GM19035 (cell line): ENCODE measurements at regions not wholly inside any gene's neighbourhood (a gene's known extent, or its start where the extent isn't known, plus 50 kb on each side); places are given as distances from the start of the nearest gene placed in this dataset.

Experiments used
- ATAC-seq: cut with Tn5 transposase; IDR thresholded peaks from one replicate; pipeline ENCODE4 v1.9.1; 2021; ENCODE audit not compliant: unreplicated experiment

DNA sequence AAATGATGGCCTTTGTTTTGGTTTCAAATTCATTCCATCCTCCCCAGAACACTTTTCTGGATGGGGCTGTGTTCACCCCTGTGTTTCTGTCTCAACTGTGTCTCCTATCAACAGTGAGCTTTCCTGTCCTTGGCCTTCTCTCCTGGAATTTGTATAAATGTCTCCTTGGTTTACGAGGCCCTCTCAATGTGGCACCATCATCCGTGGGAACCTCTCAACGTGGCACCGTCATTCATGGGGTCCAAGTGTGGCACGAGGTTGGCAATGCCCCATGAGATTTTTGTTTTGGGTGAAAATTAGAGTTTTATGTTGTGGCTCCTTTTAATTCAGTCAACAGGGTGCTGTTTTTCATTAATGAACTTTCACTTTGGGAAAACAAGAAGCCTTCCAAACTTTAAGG lies 280.7 kb upstream of the SALL3 start:
- ATAC-seq, result no peak

GRCh38 chr18:78699499-78699898 lies 280.1 kb upstream of the SALL3 start:
- ATAC-seq, result no peak

DNA sequence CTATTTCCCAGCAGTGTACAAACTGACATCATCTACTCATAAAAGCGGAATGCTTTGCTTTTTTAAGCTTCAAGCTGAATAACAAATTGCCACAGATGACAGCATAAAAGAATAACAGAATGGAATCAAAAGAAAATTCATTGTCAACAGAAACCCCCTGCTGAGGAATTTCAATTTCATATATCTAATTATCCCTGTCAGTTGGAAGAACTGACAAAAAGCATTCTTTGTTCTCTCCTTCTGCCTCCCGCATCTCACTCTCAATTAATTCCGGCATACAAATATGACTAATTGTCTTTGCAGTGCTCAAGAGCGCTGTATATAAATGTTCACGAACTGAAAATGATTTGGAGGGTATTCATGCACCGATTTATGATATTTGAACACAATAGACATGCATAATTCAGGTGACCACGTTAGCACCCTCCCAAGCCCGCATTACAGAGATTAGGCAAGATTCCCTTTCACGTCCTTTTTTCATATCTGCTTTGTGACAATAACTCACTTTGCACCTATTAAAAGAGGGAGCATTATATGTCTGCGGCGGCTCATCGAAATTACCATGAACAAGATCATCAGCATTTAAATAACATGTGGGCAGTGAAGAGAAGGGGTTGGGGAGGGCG lies 277.7 kb upstream of the SALL3 start:
- ATAC-seq, result no peak

DNA sequence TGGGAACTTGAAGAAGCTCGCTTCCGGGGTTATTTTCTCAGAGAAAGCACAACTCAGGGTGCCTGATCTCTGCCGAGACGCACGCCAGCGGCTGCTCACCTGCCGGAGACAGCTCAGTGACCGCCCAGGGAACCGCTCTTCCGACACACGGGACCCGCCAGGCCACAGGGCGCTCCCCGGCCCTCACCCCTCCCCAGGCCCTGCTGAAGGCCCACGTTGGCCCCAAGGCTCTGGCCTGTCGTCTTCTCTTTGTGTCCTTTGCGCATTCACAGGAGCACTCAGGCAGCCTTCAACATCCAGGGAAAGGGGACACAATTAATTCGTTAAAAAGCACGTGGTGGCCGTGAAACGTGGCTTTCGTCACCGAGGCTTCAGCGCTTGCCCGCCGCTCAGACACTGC lies 276.3 kb upstream of the SALL3 start:
- no peak for ATAC-seq

GRCh38 chr18:78704971-78705461 lies 274.6 kb upstream of the SALL3 start:
- ATAC-seq, result no peak

- no peak for ATAC-seq
These were observed 270.3 kb upstream of the SALL3 start for GRCh38 chr18:78709261-78709809.

- no peak for ATAC-seq
These were observed 268.3 kb upstream of the SALL3 start for GRCh38 chr18:78711316-78711715.

GRCh38 chr18:78711971-78712370 lies 267.6 kb upstream of the SALL3 start:
- ATAC-seq, result no peak

GRCh38 chr18:78713069-78713468 lies 266.5 kb upstream of the SALL3 start:
- ATAC-seq, result no peak

GRCh38 chr18:78713726-78714125 lies 265.9 kb upstream of the SALL3 start:
- no peak for ATAC-seq

GRCh38 chr18:78716022-78716421 lies 263.6 kb upstream of the SALL3 start:
- no peak for ATAC-seq

DNA sequence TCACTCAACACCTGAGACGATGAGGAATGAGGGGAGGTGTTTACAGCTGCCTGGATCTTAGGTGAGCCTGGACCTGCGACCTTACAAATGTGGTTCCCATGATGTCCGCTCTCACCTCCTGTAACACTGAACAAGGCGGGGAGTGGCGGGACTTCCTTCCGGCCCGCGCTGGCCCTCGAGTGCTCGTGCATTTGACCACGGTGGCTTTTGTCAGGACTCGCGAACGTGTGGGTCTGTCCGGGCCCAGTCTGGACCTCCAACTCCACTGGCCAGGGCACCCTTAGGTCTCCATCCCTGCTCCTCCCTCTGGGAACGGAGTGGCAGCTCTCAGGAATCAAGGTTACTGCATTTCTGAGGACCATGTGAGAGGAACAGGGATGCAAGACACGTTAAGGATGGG lies 263.0 kb upstream of the SALL3 start:
- ATAC-seq, result no peak

GRCh38 chr18:78717051-78717765 lies 262.4 kb upstream of the SALL3 start:
- ATAC-seq, result no peak

DNA sequence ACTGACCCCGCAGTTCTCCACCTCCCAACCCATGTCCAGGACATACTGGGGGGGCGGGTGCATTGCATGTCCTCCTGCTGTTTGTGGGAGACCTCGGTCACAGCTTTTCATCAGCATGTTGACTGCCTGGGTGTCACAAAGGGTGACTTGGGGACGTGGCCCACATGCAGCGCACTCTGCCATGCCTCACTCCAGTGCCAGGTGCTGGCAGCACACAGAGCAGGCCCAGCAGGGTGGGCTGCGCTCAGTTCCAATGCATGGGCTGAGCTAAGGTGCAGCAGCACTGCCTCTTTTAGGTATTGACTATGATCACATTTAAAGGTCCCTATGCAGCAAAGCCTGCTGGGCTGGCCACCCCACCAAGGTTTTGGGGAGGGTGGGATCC lies 261.9 kb upstream of the SALL3 start:
- ATAC-seq, result no peak

- no peak for ATAC-seq
These were observed 259.8 kb upstream of the SALL3 start for GRCh38 chr18:78719821-78720220.

DNA sequence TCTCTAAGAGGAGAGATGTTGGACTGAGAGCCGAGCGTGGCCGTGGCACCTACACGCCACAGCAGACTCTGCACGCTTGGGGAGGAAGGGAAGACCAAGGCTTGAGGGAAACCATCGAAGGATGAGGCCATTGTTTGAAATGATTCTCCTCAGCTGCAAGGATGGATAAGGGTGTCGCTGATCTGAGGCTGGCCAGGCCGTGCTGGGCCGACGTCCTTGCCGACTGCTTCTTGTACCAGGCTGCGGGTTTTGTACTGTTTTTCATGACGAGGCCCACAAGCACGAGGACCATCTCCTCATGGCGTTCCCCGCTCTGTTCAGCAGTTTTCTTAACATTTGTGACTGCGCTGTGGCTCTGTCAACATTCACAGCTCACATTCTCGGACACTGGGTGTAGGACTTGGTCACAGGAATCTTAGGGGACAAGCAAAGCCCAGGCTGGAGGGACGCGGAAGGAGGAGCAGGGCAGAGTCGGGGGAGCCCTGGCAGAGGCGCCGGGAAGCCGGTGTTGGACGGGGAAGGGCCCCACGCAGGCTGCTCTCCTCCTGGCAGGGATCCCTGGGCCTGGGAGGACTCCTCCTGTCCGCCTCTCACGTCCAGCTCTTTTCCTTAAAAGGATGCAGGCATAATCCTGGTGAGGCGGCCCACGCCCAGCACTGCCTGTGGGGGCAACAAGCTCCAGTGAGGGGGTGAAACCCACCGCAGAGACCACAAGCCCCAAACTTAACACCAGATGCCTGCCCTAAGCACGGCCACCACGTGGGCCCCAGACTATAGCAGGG lies 259.0 kb upstream of the SALL3 start:
- no peak for ATAC-seq

DNA sequence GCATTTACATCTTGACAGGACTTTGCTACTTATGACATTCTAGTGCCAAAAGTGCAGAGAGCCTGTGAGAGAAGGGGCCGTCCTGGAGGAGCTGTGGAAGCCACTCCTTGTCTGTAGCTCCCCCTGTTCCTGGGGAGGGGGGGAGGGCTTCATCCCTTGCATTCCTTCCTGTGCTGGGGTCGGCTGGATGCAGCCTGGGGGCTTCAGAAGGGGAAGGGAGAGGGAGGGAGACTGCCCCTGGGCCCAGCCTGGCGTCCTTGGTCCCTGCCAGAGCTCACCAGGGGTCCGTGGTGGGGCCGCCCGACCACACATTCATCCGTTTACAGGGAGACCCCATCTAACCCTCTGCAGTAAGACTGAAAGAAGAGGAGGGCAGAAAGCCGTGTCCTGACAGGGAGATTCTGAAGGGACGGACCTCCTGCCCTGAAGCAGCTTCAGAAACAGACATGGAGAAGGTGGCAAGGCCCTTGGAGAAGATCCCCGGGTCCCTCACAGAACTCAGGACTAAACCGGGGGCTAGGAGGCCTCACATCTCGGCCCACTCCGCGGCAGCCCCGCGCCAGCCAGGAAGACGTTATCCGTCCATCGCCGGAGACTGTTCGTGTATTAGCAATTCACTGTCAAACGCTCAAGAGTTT lies 258.3 kb upstream of the SALL3 start:
- ATAC-seq, result no peak

DNA sequence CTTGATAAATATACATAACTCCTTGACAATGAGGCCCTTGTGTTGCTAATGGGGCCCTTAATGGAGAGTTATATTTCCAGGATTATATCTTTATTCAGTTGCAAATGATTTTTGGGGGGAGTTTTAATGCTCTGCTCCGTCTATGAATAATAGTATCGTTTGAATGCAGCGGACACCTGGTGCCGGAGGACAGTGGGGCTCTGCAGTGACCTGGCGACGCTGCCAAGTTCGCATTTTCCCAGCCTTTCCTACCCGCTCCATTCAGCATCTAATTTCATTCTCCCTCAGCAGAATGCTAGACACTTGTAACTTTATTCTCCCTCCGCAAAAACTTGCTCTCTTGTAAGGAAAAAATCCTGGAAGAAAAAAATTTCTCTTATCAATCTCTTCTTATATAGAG lies 257.6 kb upstream of the SALL3 start:
- no peak for ATAC-seq

DNA sequence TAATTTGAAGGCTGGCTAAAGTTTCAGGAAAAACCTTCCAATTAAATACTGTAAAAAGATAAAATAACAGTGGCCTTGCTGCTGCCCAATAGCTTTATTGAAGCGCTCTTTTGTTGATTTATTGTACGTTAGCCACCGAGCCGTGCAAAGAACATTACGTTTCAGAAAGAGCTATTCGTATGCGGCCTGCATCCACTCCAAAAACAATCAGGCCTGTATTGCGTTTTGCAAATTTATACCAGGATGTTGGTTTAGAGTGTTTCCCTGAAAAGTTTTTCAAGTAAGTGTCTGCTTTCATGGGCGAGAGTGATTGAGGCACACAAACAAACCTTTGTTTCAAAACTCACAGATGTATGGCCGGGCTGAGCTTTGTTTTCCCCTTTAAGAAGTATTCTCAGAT lies 257.2 kb upstream of the SALL3 start:
- ATAC-seq, result no peak

DNA sequence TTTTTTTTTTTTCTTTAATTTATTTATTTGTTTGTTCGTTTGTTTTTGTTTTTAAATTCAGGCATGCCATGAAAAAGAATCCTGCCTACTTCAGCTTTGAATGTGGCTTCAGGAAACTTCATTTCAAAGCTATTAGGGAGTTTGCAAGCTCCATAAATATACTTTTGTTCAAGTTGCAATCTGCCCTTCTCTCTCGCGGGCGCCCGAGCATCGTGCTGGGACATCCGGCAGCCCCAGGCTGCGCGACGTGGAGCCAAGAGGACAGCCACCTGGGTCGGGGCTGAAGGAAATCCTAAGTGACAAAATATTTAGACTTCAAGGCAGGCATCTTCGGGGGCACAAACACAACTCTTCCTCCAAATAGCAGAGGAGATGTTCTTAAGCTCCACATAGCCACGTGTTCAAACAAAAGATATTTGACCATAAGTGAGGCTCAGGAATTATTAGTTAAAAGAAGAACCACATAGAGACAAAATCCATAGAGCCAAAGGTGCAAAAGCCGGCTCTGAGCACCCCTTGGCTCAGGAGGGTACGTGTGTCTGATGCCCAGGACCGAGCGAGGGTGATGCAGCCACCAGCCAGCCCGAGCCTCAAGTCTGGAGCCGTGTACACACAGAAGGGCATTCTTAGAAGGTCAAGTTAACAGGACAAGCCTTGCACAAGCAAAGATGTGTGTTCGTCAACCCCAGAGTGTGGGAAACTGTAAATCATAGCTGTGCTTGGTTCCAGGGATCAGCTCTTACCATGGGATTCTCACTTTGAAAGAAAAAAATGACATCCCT lies 256.5 kb upstream of the SALL3 start:
- no peak for ATAC-seq
